ENCODE measurements at regions not wholly inside any gene's neighbourhood (a gene's known extent, or its start where the extent isn't known, plus 50 kb on each side); places are given as distances from the start of the nearest gene placed in this dataset.
A peak's percentile ranks its signal among the peaks of the same experiment; 100 is the strongest.

GRCh38 chr7:66864294-66864693, 56.7 kb upstream of the TMEM248 start:
- peak in 1 of 10 donors; percentile 36 for DNase-seq
- intact Hi-C loops (cut with DNase I), result no loop called here

- intact Hi-C loops (cut with DNase I), result no loop called here
- DNase-seq, result no peak
Observed at GRCh38 chr7:66865290-66865864, 55.6 kb upstream of the TMEM248 start.

GRCh38 chr7:66867198-66867790, 53.7 kb upstream of the TMEM248 start:
- intact Hi-C loops (cut with DNase I), result no loop called here
- no peak for DNase-seq

- DNase-seq, result peak in 1 of 10 donors; percentile 17
- intact Hi-C loops (cut with DNase I), result no loop called here
Observed at GRCh38 chr7:66869660-66870450, 51.2 kb upstream of the TMEM248 start.

- intact Hi-C loops (cut with DNase I), result no loop called here
- DNase-seq, result peak in 1 of 10 donors; percentile 11
Observed at GRCh38 chr7:66871076-66871475, 49.9 kb upstream of the TMEM248 start.

All from posterior cingulate gyrus (tissue), 11 donors.